ENCODE measurements at regions not wholly inside any gene's neighbourhood (a gene's known extent, or its start where the extent isn't known, plus 50 kb on each side); places are given as distances from the start of the nearest gene placed in this dataset.
"Not testable (repeated sequence)": the region's sequence is repeated elsewhere in the genome, so short reads cannot be mapped to it uniquely, and the experiment has no call there.

GRCh38 chr7:113030489-113030888, 56.1 kb downstream of the GPR85 start:
- intact Hi-C loops (cut with micrococcal nuclease) = no loop called here
- Histone ChIP-seq H4K20me1 (ENCODE audit: low read length) (no peaks in the 10 kb centered on the region), H2AFZ (ENCODE audit: low read length) (no peak overlapping the region), H3K9me2 (replicated peaks; ENCODE audit: low read length) (no peaks in the 10 kb centered on the region), H3K27ac (ENCODE audit: low read length) (no peak overlapping the region), H3K36me3 (ENCODE audit: low read depth, low read length) (no peaks in the 10 kb centered on the region), H3K4me2 (ENCODE audit: low read length) (no peak overlapping the region), H3K4me1 (ENCODE audit: insufficient read depth, low read length) (no peaks in the 10 kb centered on the region), H3K9me3 (ENCODE audit: low read length) (no peaks in the 10 kb centered on the region), H3K9ac (ENCODE audit: low read length) (no peak overlapping the region), H3F3A (ENCODE audit: low read length, unreplicated experiment) (no peaks in the 10 kb centered on the region), H3K79me2 (ENCODE audit: low read length) (no peaks in the 10 kb centered on the region), H3K4me3 (ENCODE audit: low read length) (no peak overlapping the region), H3K27me3 (ENCODE audit: low read length) (no peaks in the 10 kb centered on the region)
- BruUV-seq (replicated peaks) = no TSS peak
- no peak for TF ChIP-seq EZH2phosphoT487 (IDR thresholded peaks at IDR 0.05; ENCODE audit: borderline replicate concordance, low read length)
- no peak for TF ChIP-seq EZH2 (IDR thresholded peaks at IDR 0.05; ENCODE audit: low read length, unreplicated experiment)
- TF ChIP-seq CTCF (conservative IDR thresholded peaks at IDR 0.05; ENCODE audit: low read depth, low read length) = no peak
- DNase-seq (no peak), ATAC-seq (no peak)
- CTCF ChIA-PET = no interaction called here
- POLR2A ChIA-PET (ENCODE audit: unreplicated experiment) = no interaction called here

GRCh38 chr7:113026941-113027340, 59.7 kb downstream of the GPR85 start:
- H3K9ac ChIP-seq (ENCODE audit: low read length) = no peak overlapping the region
- no peaks in the 10 kb centered on the region for H3K9me3 ChIP-seq (ENCODE audit: low read length)
- no peaks in the 10 kb centered on the region for H3K4me1 ChIP-seq (ENCODE audit: insufficient read depth, low read length)
- no peak for TF ChIP-seq EZH2phosphoT487 (IDR thresholded peaks at IDR 0.05; ENCODE audit: borderline replicate concordance, low read length)
- no peak for TF ChIP-seq CTCF (conservative IDR thresholded peaks at IDR 0.05; ENCODE audit: low read depth, low read length)
- TF ChIP-seq EZH2 (IDR thresholded peaks at IDR 0.05; ENCODE audit: low read length, unreplicated experiment) = no peak
- H3K4me3 ChIP-seq (ENCODE audit: low read length) = no peak overlapping the region
- H3F3A ChIP-seq (ENCODE audit: low read length, unreplicated experiment) = no peaks in the 10 kb centered on the region
- intact Hi-C loops (cut with micrococcal nuclease) = no loop called here
- ChIA-PET POLR2A (ENCODE audit: unreplicated experiment) (no interaction called here), CTCF (no interaction called here)
- H3K27me3 ChIP-seq (ENCODE audit: low read length) = no peaks in the 10 kb centered on the region
- ATAC-seq (no peak), DNase-seq (no peak)
- no peak overlapping the region for H3K27ac ChIP-seq (ENCODE audit: low read length)
- no peak overlapping the region for H3K4me2 ChIP-seq (ENCODE audit: low read length)
- no peaks in the 10 kb centered on the region for H3K9me2 ChIP-seq (replicated peaks; ENCODE audit: low read length)
- no TSS peak for BruUV-seq (replicated peaks)
- no peaks in the 10 kb centered on the region for H3K79me2 ChIP-seq (ENCODE audit: low read length)
- no peaks in the 10 kb centered on the region for H4K20me1 ChIP-seq (ENCODE audit: low read length)
- no peak overlapping the region for H2AFZ ChIP-seq (ENCODE audit: low read length)
- H3K36me3 ChIP-seq (ENCODE audit: low read depth, low read length) = no peaks in the 10 kb centered on the region

- H3K79me2 ChIP-seq (ENCODE audit: low read length); H3F3A ChIP-seq (ENCODE audit: low read length, unreplicated experiment); H3K4me3 ChIP-seq (ENCODE audit: low read length); H3K27me3 ChIP-seq (ENCODE audit: low read length); H3K27ac ChIP-seq (ENCODE audit: low read length); CTCF ChIA-PET; DNase-seq; POLR2A ChIA-PET (ENCODE audit: unreplicated experiment); H2AFZ ChIP-seq (ENCODE audit: low read length); H4K20me1 ChIP-seq (ENCODE audit: low read length); BruUV-seq (replicated peaks); H3K9me2 ChIP-seq (replicated peaks; ENCODE audit: low read length); H3K9ac ChIP-seq (ENCODE audit: low read length); ATAC-seq; H3K4me2 ChIP-seq (ENCODE audit: low read length); H3K9me3 ChIP-seq (ENCODE audit: low read length); H3K36me3 ChIP-seq (ENCODE audit: low read depth, low read length); intact Hi-C loops (cut with micrococcal nuclease); H3K4me1 ChIP-seq (ENCODE audit: insufficient read depth, low read length): not testable (repeated sequence)
These were observed 69.3 kb downstream of the GPR85 start for GRCh38 chr7:113017144-113017857.
